Osteocyte (in vitro differentiated cells): ENCODE measurements at regions not wholly inside any gene's neighbourhood (a gene's known extent, or its start where the extent isn't known, plus 50 kb on each side); places are given as distances from the start of the nearest gene placed in this dataset.

Experiments used
- DNase-seq: peaks from one replicate; pipeline ENCODE4 v3.0.0; 2021; ENCODE audit warnings: mixed read lengths; ENCODE audit not compliant: unreplicated experiment; ENCODE audit errors: extremely low spot score
- H3K27ac Mint-ChIP-seq: one replicate; pipeline ENCODE4 v1.8.0; 2021; ENCODE audit warnings: mild to moderate bottlenecking, mixed read lengths; ENCODE audit not compliant: unreplicated experiment
- H3K27me3 Mint-ChIP-seq: one replicate; pipeline ENCODE4 v1.8.0; 2021; ENCODE audit warnings: mixed read lengths; ENCODE audit not compliant: unreplicated experiment
- H3K36me3 Mint-ChIP-seq: one replicate; pipeline ENCODE4 v1.8.0; 2021; ENCODE audit warnings: mixed read lengths; ENCODE audit not compliant: unreplicated experiment
- H3K4me1 Mint-ChIP-seq: one replicate; pipeline ENCODE4 v1.8.0; 2021; ENCODE audit warnings: mixed read lengths; ENCODE audit not compliant: unreplicated experiment
- H3K4me3 Mint-ChIP-seq: one replicate; pipeline ENCODE4 v1.8.0; 2021; ENCODE audit warnings: mild to moderate bottlenecking, moderate library complexity, mixed read lengths; ENCODE audit not compliant: unreplicated experiment
- H3K9me3 Mint-ChIP-seq: one replicate; pipeline ENCODE4 v1.8.0; 2021; ENCODE audit warnings: mixed read lengths; ENCODE audit not compliant: unreplicated experiment
- TF ChIP-seq, protein P1 (sequence below): fragments of 200-600 bp; sonication (generic); IDR thresholded peaks from 2 replicates; pipeline ENCODE4 v1.5.0; 2021; ENCODE audit warnings: antibody characterized with exemption, mild to moderate bottlenecking, moderate library complexity

DNA sequence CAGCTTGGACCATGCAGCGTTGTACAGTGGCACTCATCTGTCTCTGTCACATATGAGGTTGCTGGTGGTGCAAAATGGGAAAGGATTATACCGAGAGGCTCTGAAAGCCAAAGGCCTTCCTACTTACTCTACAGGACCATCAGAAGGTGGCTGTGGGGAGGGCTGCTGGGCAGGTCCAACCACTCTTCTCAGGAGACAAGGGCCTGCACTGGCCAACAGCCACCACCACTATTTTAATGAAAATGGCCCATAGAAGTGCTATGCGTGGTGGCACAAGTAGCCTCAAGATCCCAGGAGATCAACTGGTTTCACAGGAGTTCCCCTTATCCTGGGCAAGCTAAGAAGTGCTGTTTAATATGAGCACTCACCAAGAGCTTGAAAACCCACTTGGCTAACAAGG is 52.3 kb downstream of the MRPL57 start:
- H3K27ac Mint-ChIP-seq = no peak overlapping the region
- H3K4me3 Mint-ChIP-seq = no peak overlapping the region
- H3K9me3 Mint-ChIP-seq = no peaks in the 10 kb centered on the region
- TF ChIP-seq, protein P1, sequence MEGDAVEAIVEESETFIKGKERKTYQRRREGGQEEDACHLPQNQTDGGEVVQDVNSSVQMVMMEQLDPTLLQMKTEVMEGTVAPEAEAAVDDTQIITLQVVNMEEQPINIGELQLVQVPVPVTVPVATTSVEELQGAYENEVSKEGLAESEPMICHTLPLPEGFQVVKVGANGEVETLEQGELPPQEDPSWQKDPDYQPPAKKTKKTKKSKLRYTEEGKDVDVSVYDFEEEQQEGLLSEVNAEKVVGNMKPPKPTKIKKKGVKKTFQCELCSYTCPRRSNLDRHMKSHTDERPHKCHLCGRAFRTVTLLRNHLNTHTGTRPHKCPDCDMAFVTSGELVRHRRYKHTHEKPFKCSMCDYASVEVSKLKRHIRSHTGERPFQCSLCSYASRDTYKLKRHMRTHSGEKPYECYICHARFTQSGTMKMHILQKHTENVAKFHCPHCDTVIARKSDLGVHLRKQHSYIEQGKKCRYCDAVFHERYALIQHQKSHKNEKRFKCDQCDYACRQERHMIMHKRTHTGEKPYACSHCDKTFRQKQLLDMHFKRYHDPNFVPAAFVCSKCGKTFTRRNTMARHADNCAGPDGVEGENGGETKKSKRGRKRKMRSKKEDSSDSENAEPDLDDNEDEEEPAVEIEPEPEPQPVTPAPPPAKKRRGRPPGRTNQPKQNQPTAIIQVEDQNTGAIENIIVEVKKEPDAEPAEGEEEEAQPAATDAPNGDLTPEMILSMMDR = no peak
- peaks cover 26% of the 10 kb centered on the region for H3K27me3 Mint-ChIP-seq
- DNase-seq = no peak
- no peaks in the 10 kb centered on the region for H3K36me3 Mint-ChIP-seq
- H3K4me1 Mint-ChIP-seq = peaks cover 2% of the 10 kb centered on the region

DNA sequence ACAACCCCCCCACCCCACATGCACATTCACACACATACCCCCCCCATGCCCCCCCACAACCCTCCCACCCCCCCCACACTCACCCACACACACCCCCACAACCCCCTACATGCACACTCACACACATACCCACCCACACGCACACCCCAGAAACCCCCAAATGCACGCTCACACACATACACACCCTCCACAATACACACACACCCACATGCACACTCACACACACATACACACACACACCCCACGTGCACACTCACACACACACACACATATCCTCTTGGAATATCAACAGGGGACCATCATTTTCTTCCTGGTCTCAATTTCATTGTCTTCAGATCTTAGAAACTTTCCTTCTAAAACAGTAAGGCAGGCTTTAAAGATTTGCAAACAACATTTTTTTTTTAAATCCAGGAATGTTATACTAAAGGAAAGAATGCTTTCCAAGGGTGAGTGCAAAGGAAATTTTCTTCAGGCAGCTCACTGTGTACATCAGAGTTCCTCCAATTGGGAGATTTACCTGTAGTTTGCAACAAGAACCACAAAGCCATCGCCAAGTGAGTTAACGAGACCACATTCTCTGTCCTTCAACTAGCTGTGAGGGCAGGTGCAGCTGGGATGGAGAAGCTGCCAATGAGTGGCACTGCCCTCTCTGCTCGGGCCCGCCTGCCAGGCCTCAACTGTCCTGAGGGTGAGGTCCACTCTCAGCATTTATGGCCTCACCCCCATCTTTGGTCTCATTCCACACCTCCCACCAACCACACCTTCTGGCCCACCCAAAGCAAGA is 53.0 kb downstream of the MRPL57 start:
- Mint-ChIP-seq H3K36me3 (no peaks in the 10 kb centered on the region), H3K4me1 (peaks cover 2% of the 10 kb centered on the region), H3K27me3 (peaks cover 26% of the 10 kb centered on the region), H3K27ac (no peak overlapping the region), H3K4me3 (no peak overlapping the region), H3K9me3 (no peaks in the 10 kb centered on the region)
- DNase-seq = no peak
- TF ChIP-seq, protein P1 = no peak

DNA sequence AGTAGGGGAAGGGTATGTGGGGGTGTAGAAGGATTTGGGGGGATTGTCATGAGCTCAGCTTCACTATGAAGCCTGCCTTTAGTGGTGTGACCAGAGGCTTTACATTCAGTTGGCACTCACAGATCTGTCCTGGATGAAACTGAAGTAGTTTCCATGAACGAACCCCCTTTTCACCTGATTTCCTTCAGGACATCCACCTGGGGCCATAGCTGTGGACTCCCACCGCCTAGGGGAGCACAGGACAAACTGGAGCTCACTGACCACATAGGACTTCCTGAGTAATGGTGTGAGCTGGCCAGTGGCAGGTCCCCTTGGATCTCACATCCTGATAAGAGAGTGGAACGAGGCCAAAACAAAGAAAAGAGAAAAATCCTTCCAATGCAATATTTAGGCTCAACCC is 54.1 kb downstream of the MRPL57 start:
- Mint-ChIP-seq H3K4me3 (no peak overlapping the region), H3K27ac (no peak overlapping the region), H3K9me3 (no peaks in the 10 kb centered on the region), H3K36me3 (no peaks in the 10 kb centered on the region), H3K27me3 (peaks cover 34% of the 10 kb centered on the region), H3K4me1 (peaks cover 2% of the 10 kb centered on the region)
- DNase-seq = no peak
- TF ChIP-seq, protein P1 = no peak

DNA sequence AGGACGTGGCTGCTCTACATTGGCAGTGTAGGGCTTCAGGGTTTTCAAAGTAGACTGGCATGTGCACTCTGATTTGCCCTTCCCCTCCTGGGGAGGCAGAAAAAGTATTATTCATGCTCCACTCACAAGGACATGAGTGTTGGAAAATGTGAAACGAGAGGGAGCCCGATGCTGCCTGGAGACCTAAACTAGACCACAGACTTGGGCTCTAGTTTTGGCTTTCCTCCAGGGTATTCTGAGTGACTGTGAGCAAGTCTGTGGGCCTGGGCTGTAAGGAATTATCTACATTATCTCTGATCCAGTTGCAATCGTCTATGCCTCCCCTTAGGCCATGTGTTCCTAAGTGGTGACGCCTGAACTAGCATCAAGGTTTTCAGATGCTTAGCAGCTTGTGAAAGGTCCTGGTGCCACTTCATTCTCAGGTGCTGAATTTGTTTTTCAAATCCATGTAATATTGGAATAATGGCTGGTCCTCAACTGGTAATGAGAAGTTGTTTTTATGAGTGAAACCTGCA is 55.0 kb downstream of the MRPL57 start:
- no peaks in the 10 kb centered on the region for H3K36me3 Mint-ChIP-seq
- no peak for DNase-seq
- H3K4me1 Mint-ChIP-seq = peaks cover 2% of the 10 kb centered on the region
- TF ChIP-seq, protein P1 = no peak
- H3K27me3 Mint-ChIP-seq = peaks cover 38% of the 10 kb centered on the region
- H3K27ac Mint-ChIP-seq = no peak overlapping the region
- H3K9me3 Mint-ChIP-seq = no peaks in the 10 kb centered on the region
- H3K4me3 Mint-ChIP-seq = no peak overlapping the region

DNA sequence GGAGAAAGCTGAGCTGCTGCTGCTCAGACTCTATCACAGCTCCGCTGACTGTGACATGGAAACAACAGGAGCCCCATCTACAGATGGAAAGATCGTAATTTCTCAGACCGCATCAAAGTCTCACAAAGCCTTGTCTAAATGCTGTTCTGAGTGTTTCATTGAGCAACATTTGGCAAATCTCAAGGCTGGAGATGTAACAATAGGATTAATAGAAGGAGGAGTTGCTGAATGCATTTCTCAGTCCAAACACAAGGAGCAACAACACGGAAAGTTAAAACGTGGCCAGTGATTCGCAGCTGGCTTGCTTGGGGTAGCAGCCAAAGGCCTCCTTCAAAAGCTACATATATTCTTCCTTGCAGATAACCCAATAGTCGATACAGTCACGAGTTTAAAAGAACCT is 55.7 kb downstream of the MRPL57 start:
- Mint-ChIP-seq H3K4me1 (peaks cover 2% of the 10 kb centered on the region), H3K9me3 (no peaks in the 10 kb centered on the region), H3K27ac (no peak overlapping the region), H3K27me3 (peaks cover 37% of the 10 kb centered on the region), H3K36me3 (no peaks in the 10 kb centered on the region), H3K4me3 (no peak overlapping the region)
- DNase-seq = no peak
- TF ChIP-seq, protein P1 = no peak
